GM13977 (cell line): ENCODE measurements at regions not wholly inside any gene's neighbourhood (a gene's known extent, or its start where the extent isn't known, plus 50 kb on each side); places are given as distances from the start of the nearest gene placed in this dataset.
"Not testable (repeated sequence)": the region's sequence is repeated elsewhere in the genome, so short reads cannot be mapped to it uniquely, and the experiment has no call there.

ENCODE experiments used
- DNase-seq: peaks from one replicate; pipeline ENCODE4 v3.0.0; 2012; ENCODE audit warnings: low spot score
- CTCF ChIP-seq: IDR thresholded peaks from 2 replicates; pipeline ENCODE4 v1.5.1; 2012; ENCODE audit warnings: mild to moderate bottlenecking, control low read depth; ENCODE audit not compliant: insufficient read depth; ENCODE audit errors: extremely low read depth, missing control alignments
- in situ Hi-C: fragments of 300-500 bp; cut with MboI; formaldehyde crosslinking; loops from one replicate; pipeline ENCODE4 v1.12.0; 2022; ENCODE audit warnings: low sequenced_read_pairs, low pct_unique_long_range_greater_than_20kb, mixed read lengths, inconsistent platforms; ENCODE audit not compliant: unreplicated experiment

- no peak for TF ChIP-seq CTCF
- in situ Hi-C loops: no loop called here
Measured at GRCh38 chr3:89948008-89948407, 840.6 kb downstream of the EPHA3 start.

GRCh38 chr3:89950772-89951171 is 843.4 kb downstream of the EPHA3 start:
- DNase-seq: no peak
- TF ChIP-seq CTCF: no peak
- in situ Hi-C loops: no loop called here

More at GRCh38 chr3:89948008-89948407, 840.6 kb downstream of the EPHA3 start:
- DNase-seq: no peak

GRCh38 chr3:89954137-89954536 is 846.7 kb downstream of the EPHA3 start:
- in situ Hi-C loops: no loop called here
- TF ChIP-seq CTCF: no peak

GRCh38 chr3:89955156-89955555 is 847.7 kb downstream of the EPHA3 start:
- no peak for TF ChIP-seq CTCF
- DNase-seq: no peak
- in situ Hi-C loops: no loop called here

More at GRCh38 chr3:89954137-89954536, 846.7 kb downstream of the EPHA3 start:
- no peak for DNase-seq

GRCh38 chr3:89957451-89957850 is 850.0 kb downstream of the EPHA3 start:
- no peak for DNase-seq
- in situ Hi-C loops: no loop called here
- no peak for TF ChIP-seq CTCF

GRCh38 chr3:89958163-89958562 is 850.7 kb downstream of the EPHA3 start:
- DNase-seq, in situ Hi-C loops: not testable (repeated sequence)

- no peak for DNase-seq
- in situ Hi-C loops: no loop called here
- TF ChIP-seq CTCF: no peak
Measured at GRCh38 chr3:89964347-89964746, 856.9 kb downstream of the EPHA3 start.
